Skin epidermis (tissue), 12 donors: ENCODE measurements at regions not wholly inside any gene's neighbourhood (a gene's known extent, or its start where the extent isn't known, plus 50 kb on each side); places are given as distances from the start of the nearest gene placed in this dataset.
A peak's percentile ranks its signal among the peaks of the same experiment; 100 is the strongest.

ENCODE experiments used
- H3K27ac ChIP-seq, 21 experiments: fragments of 200-600 bp; sonication (generic) in 11 of 21; one replicate each; pipeline ENCODE4 v1.5.0; 2020; ENCODE audit warnings: mild to moderate bottlenecking in 3 of 21, inconsistent platforms in 2 of 21, moderate library complexity in 2 of 21
- H3K4me3 ChIP-seq, 7 experiments: fragments of 200-600 bp; sonication (generic) in 2 of 7; one replicate each; pipeline ENCODE4 v1.5.0; 2020; ENCODE audit warnings: inconsistent platforms in 2 of 7, mild to moderate bottlenecking in 2 of 7, moderate library complexity in 1 of 7

- peak overlapping the region in 16 of 21 experiments; percentile 1 to 87 (median 62) for H3K27ac ChIP-seq
- no peak overlapping the region for H3K4me3 ChIP-seq
Observed at GRCh38 chr10:78763651-78764395, 304.9 kb upstream of the ZMIZ1 start.

- no peak overlapping the region for H3K4me3 ChIP-seq
- H3K27ac ChIP-seq, result peak overlapping the region in 12 of 21 experiments; percentile 1 to 87 (median 66)
Observed at GRCh38 chr10:78764436-78764835, 304.3 kb upstream of the ZMIZ1 start.

- H3K27ac ChIP-seq, result peak overlapping the region in 3 of 21 experiments; percentile 48 to 87 (median 84)
- no peak overlapping the region for H3K4me3 ChIP-seq
Observed at GRCh38 chr10:78764846-78765430, 303.8 kb upstream of the ZMIZ1 start.

GRCh38 chr10:78765726-78766335 lies 302.9 kb upstream of the ZMIZ1 start:
- Histone ChIP-seq H3K27ac (peak overlapping the region in 1 of 21 experiments; percentile 55), H3K4me3 (no peak overlapping the region)

GRCh38 chr10:78766603-78767002 lies 302.2 kb upstream of the ZMIZ1 start:
- Histone ChIP-seq H3K27ac (peak overlapping the region in 1 of 21 experiments; percentile 55), H3K4me3 (no peak overlapping the region)

GRCh38 chr10:78768041-78768835 lies 300.5 kb upstream of the ZMIZ1 start:
- peak overlapping the region in 1 of 21 experiments; percentile 45 for H3K27ac ChIP-seq
- H3K4me3 ChIP-seq, result no peak overlapping the region

GRCh38 chr10:78768876-78769275 lies 299.9 kb upstream of the ZMIZ1 start:
- Histone ChIP-seq H3K4me3 (no peak overlapping the region), H3K27ac (peak overlapping the region in 1 of 21 experiments; percentile 45)

GRCh38 chr10:78769526-78769925 lies 299.2 kb upstream of the ZMIZ1 start:
- H3K4me3 ChIP-seq, result no peak overlapping the region
- H3K27ac ChIP-seq, result peak overlapping the region in 1 of 21 experiments; percentile 17

GRCh38 chr10:78770167-78771090 lies 298.3 kb upstream of the ZMIZ1 start:
- H3K27ac ChIP-seq, result peak overlapping the region in 1 of 21 experiments; percentile 21
- no peak overlapping the region for H3K4me3 ChIP-seq

- peak overlapping the region in 3 of 21 experiments; percentile 14 to 40 (median 36) for H3K27ac ChIP-seq
Observed at GRCh38 chr10:78771260-78771659, 297.5 kb upstream of the ZMIZ1 start.

GRCh38 chr10:78771808-78772455 lies 296.8 kb upstream of the ZMIZ1 start:
- peak overlapping the region in 2 of 21 experiments; percentile 14 to 36 for H3K27ac ChIP-seq
- H3K4me3 ChIP-seq, result no peak overlapping the region

More at GRCh38 chr10:78771260-78771659, 297.5 kb upstream of the ZMIZ1 start:
- no peak overlapping the region for H3K4me3 ChIP-seq

GRCh38 chr10:78772486-78772885 lies 296.3 kb upstream of the ZMIZ1 start:
- no peak overlapping the region for H3K27ac ChIP-seq
- H3K4me3 ChIP-seq, result no peak overlapping the region

- Histone ChIP-seq H3K27ac (no peak overlapping the region), H3K4me3 (no peak overlapping the region)
Observed at GRCh38 chr10:78772986-78773530, 295.7 kb upstream of the ZMIZ1 start.

GRCh38 chr10:78774614-78774998 lies 294.2 kb upstream of the ZMIZ1 start:
- H3K4me3 ChIP-seq, result no peak overlapping the region
- peak overlapping the region in 9 of 21 experiments; percentile 3 to 84 (median 46) for H3K27ac ChIP-seq

GRCh38 chr10:78774999-78775711 lies 293.6 kb upstream of the ZMIZ1 start:
- Histone ChIP-seq H3K4me3 (no peak overlapping the region), H3K27ac (peak overlapping the region in 10 of 21 experiments; percentile 3 to 84 (median 50))

GRCh38 chr10:78775891-78776290 lies 292.9 kb upstream of the ZMIZ1 start:
- no peak overlapping the region for H3K4me3 ChIP-seq
- H3K27ac ChIP-seq, result peak overlapping the region in 3 of 21 experiments; percentile 22 to 84 (median 55)

GRCh38 chr10:78776756-78777155 lies 292.0 kb upstream of the ZMIZ1 start:
- Histone ChIP-seq H3K27ac (peak overlapping the region in 1 of 21 experiments; percentile 84), H3K4me3 (no peak overlapping the region)
